GM19193 (cell line): ENCODE measurements at regions not wholly inside any gene's neighbourhood (a gene's known extent, or its start where the extent isn't known, plus 50 kb on each side); places are given as distances from the start of the nearest gene placed in this dataset.

Source experiments
- POLR2A ChIP-seq: IDR thresholded peaks from 4 replicates; pipeline ENCODE4 v1.6.1; 2011; ENCODE audit not compliant: insufficient read depth, insufficient read length; ENCODE audit errors: extremely low read depth

GRCh38 chr2:128505575-128506526, 187.2 kb upstream of the HS6ST1 start:
- no peak for TF ChIP-seq POLR2A

GRCh38 chr2:128506534-128506933, 187.9 kb upstream of the HS6ST1 start:
- TF ChIP-seq POLR2A = no peak

- TF ChIP-seq POLR2A = no peak
Observed at GRCh38 chr2:128510701-128511397, 192.2 kb upstream of the HS6ST1 start.

- no peak for TF ChIP-seq POLR2A
Observed at GRCh38 chr2:128511731-128512378, 193.2 kb upstream of the HS6ST1 start.

- TF ChIP-seq POLR2A = no peak
Observed at GRCh38 chr2:128512379-128513115, 193.9 kb upstream of the HS6ST1 start.

GRCh38 chr2:128513116-128513960, 194.7 kb upstream of the HS6ST1 start:
- no peak for TF ChIP-seq POLR2A

- TF ChIP-seq POLR2A = no peak
Observed at GRCh38 chr2:128513961-128514283, 195.3 kb upstream of the HS6ST1 start.

GRCh38 chr2:128514555-128514955, 195.9 kb upstream of the HS6ST1 start:
- no peak for TF ChIP-seq POLR2A

- no peak for TF ChIP-seq POLR2A
Observed at GRCh38 chr2:128516938-128517337, 198.3 kb upstream of the HS6ST1 start.

GRCh38 chr2:128519517-128520215, 201.0 kb upstream of the HS6ST1 start:
- no peak for TF ChIP-seq POLR2A

GRCh38 chr2:128520340-128520739, 201.7 kb upstream of the HS6ST1 start:
- no peak for TF ChIP-seq POLR2A

GRCh38 chr2:128520791-128521190, 202.1 kb upstream of the HS6ST1 start:
- no peak for TF ChIP-seq POLR2A

- TF ChIP-seq POLR2A = no peak
Observed at GRCh38 chr2:128521482-128521881, 202.8 kb upstream of the HS6ST1 start.
